OCI-LY7 (cell line): ENCODE measurements at regions not wholly inside any gene's neighbourhood (a gene's known extent, or its start where the extent isn't known, plus 50 kb on each side); places are given as distances from the start of the nearest gene placed in this dataset.

Experiments
- CTCF ChIP-seq: fragments of 200-600 bp; sonication (generic); conservative IDR thresholded peaks from 2 replicates; pipeline ENCODE4 v1.5.1; 2014; ENCODE audit warnings: mild to moderate bottlenecking, antibody characterized with exemption, low read length, moderate library complexity, mixed read lengths
- EZH2phosphoT487 ChIP-seq: fragments of 200-600 bp; sonication (generic); IDR thresholded peaks from 2 replicates; pipeline ENCODE4 v1.6.1; 2018; ENCODE audit warnings: low read depth, borderline replicate concordance, mild to moderate bottlenecking, mixed run types, antibody characterized with exemption, low read length, moderate library complexity, mixed read lengths

- TF ChIP-seq CTCF (no peak), EZH2phosphoT487 (no peak)
These were observed 107.1 kb upstream of the ARID2 start for GRCh38 chr12:45622210-45622937.
